Activated CD8-positive, alpha-beta T cell treated with anti-CD3 and anti-CD28 coated beads for 36 hours (primary cell): ENCODE measurements at regions not wholly inside any gene's neighbourhood (a gene's known extent, or its start where the extent isn't known, plus 50 kb on each side); places are given as distances from the start of the nearest gene placed in this dataset.

Experiments
- ATAC-seq: fragments of 200-7000 bp; cut with Tn5 transposase; one replicate; pipeline ENCODE4 v1.10.0; 2021; ENCODE audit warnings: mild to moderate bottlenecking, moderate library complexity
- CTCF ChIA-PET: fragments of 350-600 bp; sonication (Branson Sonifier 250); formaldehyde crosslinking; loops from one replicate; lab custom pipeline; 2021; ENCODE audit warnings: antibody characterized with exemption; lab: Charles Lee
- POLR2A ChIA-PET: fragments of 350-600 bp; sonication (Branson Sonifier 250); formaldehyde crosslinking; loops from one replicate; lab custom pipeline; 2021; ENCODE audit warnings: antibody characterized with exemption; lab: Charles Lee
- DNase-seq: peaks from one replicate; pipeline ENCODE4 v3.0.0-alpha.2; 2020
- H3K27ac Mint-ChIP-seq: one replicate; pipeline ENCODE4 v1.8.0; 2021; ENCODE audit warnings: mild to moderate bottlenecking, mixed read lengths
- H3K27me3 Mint-ChIP-seq: one replicate; pipeline ENCODE4 v1.8.0; 2021; ENCODE audit warnings: mixed read lengths
- H3K36me3 Mint-ChIP-seq: one replicate; pipeline ENCODE4 v1.8.0; 2021; ENCODE audit warnings: low read depth, mixed read lengths
- H3K4me1 Mint-ChIP-seq: one replicate; pipeline ENCODE4 v1.8.0; 2021; ENCODE audit warnings: low read depth, mixed read lengths
- H3K4me3 Mint-ChIP-seq: one replicate; pipeline ENCODE4 v1.8.0; 2021; ENCODE audit warnings: mild to moderate bottlenecking, moderate library complexity, mixed read lengths
- H3K9me3 Mint-ChIP-seq: one replicate; pipeline ENCODE4 v1.8.0; 2021; ENCODE audit warnings: mixed read lengths
- intact Hi-C: fragments of 100-400 bp; cut with micrococcal nuclease; formaldehyde crosslinking; loops from one replicate; pipeline ENCODE4 v1.10.0; 2022
- TF ChIP-seq, protein P1 (sequence below): fragments of 200-600 bp; IDR thresholded peaks from one replicate; pipeline ENCODE4 v1.8.0; 2022; ENCODE audit warnings: antibody characterized with exemption, mild to moderate bottlenecking

DNA sequence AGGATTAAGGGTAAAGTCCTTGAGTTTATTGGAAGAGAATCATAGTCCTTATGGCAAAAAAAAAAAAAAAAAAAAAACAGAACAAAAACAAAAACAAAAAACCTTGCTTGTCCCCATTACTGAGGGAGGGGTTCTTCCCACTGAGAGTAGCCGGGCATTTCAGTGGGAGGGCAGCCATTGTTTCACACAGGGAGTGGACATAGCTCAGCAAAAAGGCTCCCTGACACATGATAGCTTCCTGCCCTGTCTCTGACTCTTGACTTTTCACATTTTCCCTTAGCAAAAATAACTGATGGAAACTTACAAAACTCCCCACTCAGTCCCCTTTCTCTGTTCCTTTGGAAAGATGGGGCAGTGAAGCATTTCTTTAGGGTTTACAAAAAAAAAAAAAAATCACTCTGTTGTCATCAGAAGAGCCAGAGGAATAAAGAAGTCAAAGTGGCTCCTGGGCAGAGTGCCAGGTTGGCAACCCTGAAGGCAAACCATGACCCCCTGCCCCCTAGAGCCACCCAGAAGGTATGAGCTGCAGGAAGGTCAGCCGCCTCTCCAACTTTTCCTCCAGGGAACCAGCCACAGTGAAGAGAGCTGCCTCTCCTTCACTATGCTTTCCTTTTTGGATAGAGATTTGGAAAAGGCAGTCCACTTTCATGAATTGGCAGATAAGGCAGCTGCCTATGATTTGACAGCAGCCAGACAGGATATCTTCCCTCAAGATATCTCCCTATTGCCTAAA is 170.6 kb downstream of the KDR start:
- intact Hi-C loops, result no loop called here
- ATAC-seq (no peak), DNase-seq (no peak)
- Mint-ChIP-seq H3K4me3 (no peak overlapping the region), H3K27ac (no peak overlapping the region), H3K4me1 (peaks cover 13% of the 10 kb centered on the region), H3K9me3 (no peaks in the 10 kb centered on the region), H3K36me3 (no peaks in the 10 kb centered on the region), H3K27me3 (no peaks in the 10 kb centered on the region)
- CTCF ChIA-PET, result no interaction called here
- TF ChIP-seq, protein P1, sequence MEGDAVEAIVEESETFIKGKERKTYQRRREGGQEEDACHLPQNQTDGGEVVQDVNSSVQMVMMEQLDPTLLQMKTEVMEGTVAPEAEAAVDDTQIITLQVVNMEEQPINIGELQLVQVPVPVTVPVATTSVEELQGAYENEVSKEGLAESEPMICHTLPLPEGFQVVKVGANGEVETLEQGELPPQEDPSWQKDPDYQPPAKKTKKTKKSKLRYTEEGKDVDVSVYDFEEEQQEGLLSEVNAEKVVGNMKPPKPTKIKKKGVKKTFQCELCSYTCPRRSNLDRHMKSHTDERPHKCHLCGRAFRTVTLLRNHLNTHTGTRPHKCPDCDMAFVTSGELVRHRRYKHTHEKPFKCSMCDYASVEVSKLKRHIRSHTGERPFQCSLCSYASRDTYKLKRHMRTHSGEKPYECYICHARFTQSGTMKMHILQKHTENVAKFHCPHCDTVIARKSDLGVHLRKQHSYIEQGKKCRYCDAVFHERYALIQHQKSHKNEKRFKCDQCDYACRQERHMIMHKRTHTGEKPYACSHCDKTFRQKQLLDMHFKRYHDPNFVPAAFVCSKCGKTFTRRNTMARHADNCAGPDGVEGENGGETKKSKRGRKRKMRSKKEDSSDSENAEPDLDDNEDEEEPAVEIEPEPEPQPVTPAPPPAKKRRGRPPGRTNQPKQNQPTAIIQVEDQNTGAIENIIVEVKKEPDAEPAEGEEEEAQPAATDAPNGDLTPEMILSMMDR, result no peak
- POLR2A ChIA-PET, result interaction anchor here (1.2 kb wide), 1 partner anchor 12 kb away, joined by 3 read pairs; no protein-coding TSS in a partner anchor

DNA sequence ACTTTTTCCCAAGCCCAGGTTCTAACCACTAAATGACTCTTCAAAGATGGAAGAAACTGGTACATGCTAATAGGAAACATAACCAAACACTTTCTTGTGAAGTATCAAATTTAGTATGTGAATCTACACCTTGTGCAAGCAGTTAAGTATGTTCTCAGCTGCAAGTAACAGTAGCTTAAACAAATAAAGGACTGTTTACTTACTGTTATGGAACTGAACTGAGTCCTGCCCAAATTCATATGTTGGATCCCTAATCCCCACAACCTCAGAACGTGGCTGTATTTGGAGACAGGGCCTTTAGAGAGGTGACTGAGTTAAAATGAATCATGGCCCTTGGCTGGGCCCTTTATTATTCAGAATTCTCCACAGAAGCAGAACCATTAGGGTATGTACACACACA is 178.7 kb downstream of the KDR start:
- Mint-ChIP-seq H3K36me3 (no peaks in the 10 kb centered on the region), H3K4me3 (no peak overlapping the region), H3K27ac (no peak overlapping the region), H3K27me3 (no peaks in the 10 kb centered on the region), H3K9me3 (no peaks in the 10 kb centered on the region), H3K4me1 (peaks cover 28% of the 10 kb centered on the region)
- TF ChIP-seq, protein P1, result no peak
- POLR2A ChIA-PET, result no interaction called here
- intact Hi-C loops, result no loop called here
- DNase-seq, result no peak
- CTCF ChIA-PET, result interaction anchor here (1.0 to 2.0 kb wide), 2 partner anchors 24 to 562 kb away, joined by 3 to 6 read pairs; no protein-coding TSS in a partner anchor
- ATAC-seq, result no peak

DNA sequence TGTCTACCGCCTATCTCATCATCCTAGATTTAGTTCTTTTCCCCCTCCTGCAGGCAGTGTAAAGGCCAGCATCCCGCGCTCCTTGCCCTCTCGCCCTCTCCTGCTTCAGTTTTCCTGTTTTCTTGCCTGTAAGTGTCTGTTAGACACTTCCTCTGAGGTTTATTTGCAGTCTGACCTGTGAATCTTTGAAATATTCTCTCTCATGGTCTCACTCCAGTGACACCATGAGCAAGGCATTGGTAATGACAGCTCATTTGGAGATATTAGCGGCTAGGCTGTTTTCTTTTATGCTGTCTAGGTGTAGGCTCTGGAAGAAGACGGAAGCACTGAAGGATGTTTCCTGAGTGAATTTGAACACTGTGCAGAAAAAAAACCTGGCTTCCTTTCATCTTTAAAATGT is 179.6 kb downstream of the KDR start:
- Mint-ChIP-seq H3K27me3 (no peaks in the 10 kb centered on the region), H3K9me3 (no peaks in the 10 kb centered on the region), H3K36me3 (no peaks in the 10 kb centered on the region), H3K27ac (no peak overlapping the region), H3K4me3 (no peak overlapping the region), H3K4me1 (peaks cover 37% of the 10 kb centered on the region)
- intact Hi-C loops, result no loop called here
- POLR2A ChIA-PET, result no interaction called here
- ATAC-seq (no peak), DNase-seq (no peak)
- CTCF ChIA-PET, result interaction anchor here (1.0 to 2.0 kb wide), 3 partner anchors 11 to 561 kb away, joined by 3 to 6 read pairs (median 4); no protein-coding TSS in a partner anchor
- TF ChIP-seq, protein P1, result no peak

DNA sequence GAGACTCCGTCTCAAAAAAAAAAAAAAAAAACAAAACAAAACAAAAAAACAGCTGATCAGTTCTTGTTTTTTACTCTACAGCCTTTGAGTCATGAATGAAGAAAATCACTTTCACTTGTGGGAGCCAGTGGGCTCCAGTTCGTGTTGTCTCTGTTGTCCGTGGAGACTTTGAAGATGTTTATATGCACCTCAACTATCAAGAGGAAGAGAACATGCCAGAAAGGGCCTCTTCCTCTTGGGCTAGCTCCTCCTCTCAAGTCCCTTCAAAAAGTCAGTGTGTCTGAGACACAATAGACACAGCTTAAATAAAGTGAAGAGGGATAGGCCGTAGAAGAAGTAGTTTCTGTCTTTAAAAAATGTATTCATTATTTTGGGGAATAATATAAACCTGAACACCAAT is 182.7 kb downstream of the KDR start:
- Mint-ChIP-seq H3K4me3 (peak overlapping the region; percentile 18), H3K27ac (peak overlapping the region; percentile 80), H3K27me3 (no peaks in the 10 kb centered on the region), H3K4me1 (peaks cover 44% of the 10 kb centered on the region), H3K9me3 (no peaks in the 10 kb centered on the region), H3K36me3 (no peaks in the 10 kb centered on the region)
- DNase-seq (peak; percentile 49), ATAC-seq (peak; percentile 70)
- ChIA-PET CTCF (interaction anchor here (1.4 to 1.7 kb wide), 3 partner anchors 17 to 28 kb away, joined by 4 to 5 read pairs (median 5); no protein-coding TSS in a partner anchor), POLR2A (interaction anchor here (0.6 to 0.8 kb wide), 2 partner anchors 9 to 12 kb away, joined by 3 read pairs; no protein-coding TSS in a partner anchor)
- TF ChIP-seq, protein P1, result no peak
- intact Hi-C loops, result no loop called here

DNA sequence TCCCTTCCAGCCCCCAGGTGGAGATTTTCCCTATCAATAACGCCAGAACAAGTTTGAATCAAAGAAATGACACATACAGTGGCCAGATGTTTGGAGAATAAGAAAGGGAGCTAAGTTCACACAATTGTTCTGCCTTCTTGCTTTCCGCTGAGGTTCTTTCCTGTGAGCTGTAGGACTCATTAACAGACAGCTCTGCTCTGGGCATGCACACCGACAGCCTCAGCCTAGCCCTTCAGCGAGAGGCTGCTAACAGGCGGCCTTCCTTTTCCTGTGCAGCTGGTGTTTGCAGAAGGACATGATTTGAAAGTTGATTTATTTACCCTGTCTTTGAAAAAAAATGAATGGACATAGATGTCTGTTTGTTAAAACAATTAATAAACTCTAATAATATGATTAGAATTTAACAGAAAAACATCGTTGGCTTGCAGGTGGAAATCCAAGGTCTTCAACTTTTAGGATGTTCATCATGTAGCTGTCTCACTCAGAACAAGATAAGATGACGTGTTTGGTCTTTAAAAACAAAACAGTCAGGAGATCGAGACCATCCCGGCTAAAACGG is 183.3 kb downstream of the KDR start:
- Mint-ChIP-seq H3K4me3 (peak overlapping the region; percentile 62), H3K36me3 (no peaks in the 10 kb centered on the region), H3K27ac (peak overlapping the region; percentile 83), H3K9me3 (no peaks in the 10 kb centered on the region), H3K4me1 (peaks cover 44% of the 10 kb centered on the region), H3K27me3 (no peaks in the 10 kb centered on the region)
- ChIA-PET POLR2A (interaction anchor here (0.7 to 0.8 kb wide), 2 partner anchors 8 to 808 kb away, joined by 3 read pairs; no protein-coding TSS in a partner anchor), CTCF (interaction anchor here (1.4 to 1.7 kb wide), 3 partner anchors 18 to 29 kb away, joined by 4 to 5 read pairs (median 5); no protein-coding TSS in a partner anchor)
- DNase-seq (peak; percentile 52), ATAC-seq (peak; percentile 84)
- intact Hi-C loops, result no loop called here
- TF ChIP-seq, protein P1, result no peak
